NCI-H510A (cell line): ENCODE measurements at regions not wholly inside any gene's neighbourhood (a gene's known extent, or its start where the extent isn't known, plus 50 kb on each side); places are given as distances from the start of the nearest gene placed in this dataset.
"Not testable (repeated sequence)": the region's sequence is repeated elsewhere in the genome, so short reads cannot be mapped to it uniquely, and the experiment has no call there.

ENCODE experiments used
- DNase-seq: peaks from one replicate; lab custom pipeline; 2025; lab: John Stamatoyannopoulos, UW

DNA sequence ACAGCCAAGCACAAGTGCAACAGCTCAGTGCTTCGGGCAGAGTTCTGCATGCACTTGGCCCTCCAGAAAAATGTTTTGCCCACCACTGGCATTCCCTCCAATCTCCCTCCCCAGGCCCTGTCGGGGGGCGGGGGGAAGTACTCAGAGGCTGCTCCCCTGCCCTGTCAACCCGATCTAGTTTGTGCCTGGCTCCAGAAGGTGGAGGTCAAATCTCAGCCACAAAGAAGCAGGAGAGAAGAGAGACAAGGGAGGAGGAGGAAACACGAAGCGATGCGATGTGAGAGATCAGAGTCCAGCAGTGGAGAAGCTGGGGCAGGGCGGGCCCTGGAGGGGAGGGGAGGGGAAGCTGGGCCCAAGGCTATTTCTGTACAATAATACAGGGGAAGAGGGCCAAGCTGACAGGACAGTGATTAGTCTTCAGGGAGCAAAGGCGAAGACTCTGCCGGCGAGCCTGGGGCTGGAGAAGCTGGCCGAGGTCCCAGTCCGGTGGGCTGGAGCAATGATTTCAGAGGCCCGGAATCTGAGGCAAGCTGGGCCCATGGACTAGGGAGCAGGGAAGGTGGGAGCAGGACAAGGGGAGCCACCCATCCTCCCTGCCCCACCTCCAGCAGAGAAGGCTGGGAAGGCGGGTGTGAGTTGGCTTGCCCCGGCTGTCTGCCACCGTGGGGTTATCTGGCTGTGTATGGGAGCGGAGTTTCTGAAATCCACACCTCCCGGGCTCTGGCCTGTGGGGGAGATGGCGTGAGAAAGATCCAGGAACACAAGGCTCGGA lies 167.1 kb downstream of the EFNB1 start:
- no peak for DNase-seq

DNA sequence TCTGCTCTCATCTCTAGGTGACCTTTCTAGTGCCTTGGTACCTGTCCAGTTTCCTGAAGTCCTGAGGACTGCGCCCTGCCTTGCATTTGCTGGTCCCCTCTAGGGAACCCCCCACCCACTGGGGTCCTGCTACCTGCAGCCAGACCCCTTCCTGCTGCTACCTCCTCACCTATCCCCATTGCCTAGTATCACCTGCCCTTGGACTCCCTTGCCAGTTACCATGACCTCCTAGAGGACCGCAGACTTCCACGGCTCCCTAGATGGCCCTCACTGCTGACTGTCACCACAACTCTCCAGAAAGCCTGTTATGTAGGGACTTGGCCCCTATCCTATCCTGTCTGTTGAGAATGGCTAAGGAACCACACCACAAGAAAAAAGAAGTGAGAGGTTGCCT lies 166.6 kb downstream of the EFNB1 start:
- DNase-seq = no peak

DNA sequence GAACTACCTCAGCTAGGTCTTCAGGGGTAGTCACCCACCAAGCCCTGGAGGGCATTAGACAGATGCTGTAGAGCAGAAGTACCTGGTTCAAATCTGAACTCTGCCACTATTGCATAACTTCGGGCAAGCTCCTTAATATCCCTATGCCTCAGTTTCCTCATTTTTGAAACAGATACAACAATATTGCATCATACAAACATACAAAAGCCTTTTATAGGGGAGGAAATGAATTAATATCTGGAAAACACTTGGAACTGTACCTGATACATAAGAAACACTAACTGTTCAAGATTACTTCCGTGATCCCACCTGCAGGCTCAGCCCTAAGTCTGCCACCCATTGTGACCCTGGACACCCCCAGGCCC lies 166.1 kb downstream of the EFNB1 start:
- no peak for DNase-seq

DNA sequence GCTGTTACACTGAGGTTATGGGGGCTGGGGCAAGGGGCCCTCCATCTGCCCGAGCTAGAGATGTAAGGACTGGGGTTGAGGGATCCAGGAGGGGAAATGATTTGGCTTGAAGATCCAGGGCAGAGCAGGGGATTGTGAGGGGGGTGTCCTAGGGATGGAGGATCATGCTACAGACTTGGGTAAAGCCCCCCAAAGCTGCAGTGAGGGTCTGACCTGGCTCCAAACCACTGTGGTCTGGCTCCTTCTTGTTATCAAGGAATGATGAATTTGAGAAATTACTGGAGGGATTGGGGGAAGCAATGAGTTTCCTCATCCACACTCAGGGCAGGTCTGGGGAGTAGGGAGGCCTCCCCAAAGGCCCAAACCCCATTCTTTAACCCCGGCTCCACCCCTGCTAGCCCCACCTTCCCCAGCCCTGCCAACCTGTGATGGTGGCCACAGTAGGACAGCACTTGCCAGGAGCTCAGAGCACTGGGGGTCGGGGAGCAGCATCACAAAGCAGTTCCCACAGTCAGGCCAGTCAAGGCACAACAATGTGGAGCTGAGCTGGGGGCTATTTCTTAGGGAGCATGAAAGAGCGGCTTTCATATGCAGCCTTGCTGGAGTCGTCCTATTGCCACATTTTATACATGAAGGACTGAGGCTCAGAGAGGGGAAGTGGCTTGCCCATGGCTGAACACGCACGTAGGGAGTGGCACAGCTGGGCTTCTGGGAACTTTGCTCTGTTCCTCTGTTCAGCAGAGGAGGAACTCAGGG lies 165.5 kb downstream of the EFNB1 start:
- DNase-seq = no peak

DNA sequence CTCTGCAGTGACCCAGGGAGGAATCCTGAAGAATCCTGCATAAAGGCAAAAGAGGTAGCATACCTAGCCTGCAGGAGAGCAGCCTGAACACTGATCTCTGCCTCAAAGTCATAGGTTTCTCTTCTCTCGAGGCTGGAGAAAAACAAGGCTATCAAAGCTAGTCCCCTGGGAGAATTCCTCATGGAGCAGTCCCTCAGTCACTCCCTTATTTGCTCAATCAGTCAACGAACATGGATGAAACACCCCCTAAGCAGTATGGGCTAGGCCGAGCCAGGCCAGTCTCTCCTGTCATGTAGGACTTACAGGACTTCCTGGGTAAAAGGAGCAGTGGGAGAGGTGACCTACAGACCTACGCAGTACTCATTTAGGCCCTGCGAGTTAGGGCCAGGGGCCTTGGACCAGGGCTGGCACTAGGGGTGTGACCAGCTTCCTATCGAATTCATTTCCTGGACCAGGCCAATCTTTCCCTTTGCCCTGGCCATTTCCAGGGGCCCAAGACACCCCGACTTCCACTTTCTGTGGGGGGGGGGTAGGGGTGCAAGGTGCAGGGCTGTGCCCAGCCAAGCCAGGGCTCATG lies 164.1 kb downstream of the EFNB1 start:
- DNase-seq = no peak

DNA sequence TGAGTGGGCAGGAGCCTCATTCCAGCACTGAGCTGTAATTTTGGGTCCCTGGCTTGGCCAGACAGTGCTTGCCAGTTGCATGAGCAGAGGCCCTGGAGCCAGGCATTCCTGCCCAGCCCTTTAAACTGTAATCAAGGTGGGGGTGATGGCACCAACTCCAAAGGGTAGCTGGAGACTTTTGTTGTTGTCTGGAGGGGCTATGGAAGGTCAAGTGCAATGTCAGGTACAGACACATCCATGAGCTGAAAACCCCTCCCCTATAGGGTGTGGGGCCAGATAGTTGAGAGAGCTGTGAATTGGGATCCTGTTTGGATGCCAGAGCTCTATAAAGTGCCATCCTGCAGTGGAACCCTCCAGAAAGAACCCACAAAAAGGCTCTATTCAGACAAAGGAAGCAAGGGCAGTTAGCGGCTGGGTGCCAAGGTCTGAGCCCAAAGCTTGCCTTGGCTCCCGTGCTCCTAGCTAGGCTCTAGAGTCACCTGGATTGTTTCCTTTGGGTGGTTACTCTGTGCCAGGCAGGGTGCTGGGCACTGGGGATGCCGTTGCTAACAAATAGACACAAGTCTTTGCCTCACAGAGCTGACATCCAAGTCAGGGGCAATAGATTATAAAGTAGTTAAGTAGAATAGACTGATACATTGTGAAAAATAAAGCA lies 163.0 kb downstream of the EFNB1 start:
- DNase-seq = no peak

DNA sequence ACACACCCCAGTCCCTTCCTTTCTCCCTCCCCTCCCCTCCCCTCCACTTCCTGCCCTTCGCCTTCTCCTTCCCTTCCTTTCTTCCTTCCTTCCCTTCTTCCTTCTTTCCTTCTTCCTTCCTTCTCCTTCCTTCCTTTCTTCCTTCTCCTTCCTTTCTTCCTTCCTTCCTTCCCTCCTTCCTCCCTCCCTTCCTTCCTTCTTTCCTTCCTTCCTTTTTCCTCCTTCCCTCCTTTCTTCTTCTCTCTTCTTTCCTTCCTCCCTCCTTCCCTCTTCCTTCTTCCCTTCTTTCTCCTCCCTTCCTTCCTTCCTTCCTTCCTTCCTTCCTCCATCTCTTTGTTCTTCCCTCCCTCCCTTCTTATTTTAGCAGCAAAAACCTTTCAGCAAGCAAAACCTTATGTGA lies 162.1 kb downstream of the EFNB1 start:
- DNase-seq = no peak

DNA sequence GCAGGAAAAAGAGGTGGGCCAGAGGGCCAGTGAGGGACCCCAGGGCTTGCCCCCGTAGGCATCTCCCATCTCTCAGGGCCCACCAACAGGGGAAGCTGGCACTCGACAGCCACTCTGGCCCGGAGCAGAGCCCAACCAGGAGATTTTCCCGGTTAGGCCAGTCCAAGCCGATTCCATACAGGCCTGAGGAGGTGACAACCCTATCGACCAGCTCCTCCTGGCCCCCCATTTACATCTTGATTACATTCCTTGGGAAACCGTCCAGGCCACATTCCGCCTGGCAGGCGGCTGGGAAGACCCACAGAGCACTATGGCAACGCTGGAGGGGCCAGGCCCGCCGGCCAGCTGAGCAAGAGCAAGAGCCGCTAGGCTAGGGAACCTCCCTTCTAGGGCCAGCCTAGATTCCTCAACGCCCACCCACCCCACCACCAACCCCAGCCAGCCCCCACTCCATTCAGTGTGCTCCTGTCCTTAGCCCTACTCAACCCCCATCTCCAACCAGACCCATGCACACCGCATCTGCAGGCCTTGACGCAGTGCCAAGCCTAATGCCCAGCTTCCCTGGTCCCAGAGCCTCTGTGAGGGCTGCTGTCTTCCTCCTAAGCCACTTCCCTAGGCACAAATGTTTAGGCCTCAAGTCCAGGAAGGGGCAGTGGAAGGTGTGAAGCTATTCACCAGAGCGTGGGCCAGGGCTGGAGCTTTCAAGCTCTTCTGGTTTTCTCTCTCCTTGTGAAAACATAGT lies 161.2 kb downstream of the EFNB1 start:
- DNase-seq = no peak

DNA sequence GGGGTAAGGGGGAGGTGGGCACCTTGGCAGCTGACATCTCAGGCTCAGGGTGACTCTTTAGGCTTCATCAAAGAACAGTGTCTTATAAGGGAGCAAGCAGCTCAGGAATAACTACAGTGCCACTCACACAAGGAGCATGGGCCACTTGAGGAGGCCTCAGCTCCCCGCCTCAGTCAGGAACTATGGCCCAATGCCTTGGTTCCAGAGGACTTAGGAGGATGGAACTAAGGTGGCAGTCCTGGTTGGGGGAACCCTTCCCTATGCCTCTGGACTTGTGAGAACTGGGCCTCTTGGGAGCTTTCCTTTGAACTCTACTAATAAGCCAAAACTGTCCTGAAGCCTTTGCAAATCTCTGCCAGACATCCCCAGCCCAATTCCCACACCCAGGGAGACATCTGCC lies 160.6 kb downstream of the EFNB1 start:
- DNase-seq = no peak

DNA sequence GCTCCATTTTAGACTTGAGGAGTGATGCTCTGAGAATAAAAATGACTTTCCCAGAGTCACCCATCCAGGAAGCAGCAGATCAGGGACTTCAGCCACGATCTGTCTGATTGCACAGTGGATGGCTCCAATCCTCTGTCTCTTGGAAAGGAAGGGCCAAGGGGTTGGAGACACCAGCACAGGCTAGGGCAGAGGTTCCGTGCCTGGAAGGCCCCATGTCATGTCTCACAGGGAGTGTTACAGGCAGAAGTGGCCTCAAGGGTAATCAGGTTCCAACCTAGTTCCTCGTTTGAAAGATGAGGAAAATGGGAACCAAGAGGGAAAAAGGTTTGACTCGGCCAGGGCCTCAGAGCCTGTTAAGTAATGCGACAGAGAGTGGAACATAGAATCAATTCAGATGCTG lies 160.0 kb downstream of the EFNB1 start:
- no peak for DNase-seq

DNA sequence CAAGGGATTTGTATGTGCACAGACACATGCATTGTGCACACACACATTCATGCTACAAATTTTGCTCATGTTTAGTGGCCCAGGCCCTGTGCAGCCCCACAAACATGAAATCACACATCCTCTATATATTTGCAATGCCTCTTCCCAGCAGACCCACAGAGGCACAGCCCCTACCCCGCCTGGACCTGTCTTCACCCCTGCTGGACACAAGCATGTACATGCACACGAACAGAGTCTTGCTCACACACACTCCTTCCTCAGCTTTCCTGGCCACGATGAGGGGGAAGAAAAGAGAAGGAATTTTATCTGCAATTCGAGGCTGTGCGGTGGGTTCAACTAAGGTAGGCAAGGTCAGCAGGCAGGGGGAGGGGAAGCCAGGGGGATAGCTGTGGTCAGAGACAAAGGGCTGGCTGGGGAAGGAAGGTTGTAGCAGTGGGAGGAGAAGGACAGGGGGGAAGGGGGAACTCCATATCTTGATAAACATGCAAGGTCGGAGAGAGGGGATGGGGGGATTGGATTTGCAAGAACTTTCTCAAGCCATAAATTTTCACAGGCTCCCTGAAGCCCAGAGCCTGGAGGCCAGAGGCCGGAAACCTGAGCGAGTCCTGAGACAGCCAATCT lies 156.4 kb downstream of the EFNB1 start:
- DNase-seq = no peak

DNA sequence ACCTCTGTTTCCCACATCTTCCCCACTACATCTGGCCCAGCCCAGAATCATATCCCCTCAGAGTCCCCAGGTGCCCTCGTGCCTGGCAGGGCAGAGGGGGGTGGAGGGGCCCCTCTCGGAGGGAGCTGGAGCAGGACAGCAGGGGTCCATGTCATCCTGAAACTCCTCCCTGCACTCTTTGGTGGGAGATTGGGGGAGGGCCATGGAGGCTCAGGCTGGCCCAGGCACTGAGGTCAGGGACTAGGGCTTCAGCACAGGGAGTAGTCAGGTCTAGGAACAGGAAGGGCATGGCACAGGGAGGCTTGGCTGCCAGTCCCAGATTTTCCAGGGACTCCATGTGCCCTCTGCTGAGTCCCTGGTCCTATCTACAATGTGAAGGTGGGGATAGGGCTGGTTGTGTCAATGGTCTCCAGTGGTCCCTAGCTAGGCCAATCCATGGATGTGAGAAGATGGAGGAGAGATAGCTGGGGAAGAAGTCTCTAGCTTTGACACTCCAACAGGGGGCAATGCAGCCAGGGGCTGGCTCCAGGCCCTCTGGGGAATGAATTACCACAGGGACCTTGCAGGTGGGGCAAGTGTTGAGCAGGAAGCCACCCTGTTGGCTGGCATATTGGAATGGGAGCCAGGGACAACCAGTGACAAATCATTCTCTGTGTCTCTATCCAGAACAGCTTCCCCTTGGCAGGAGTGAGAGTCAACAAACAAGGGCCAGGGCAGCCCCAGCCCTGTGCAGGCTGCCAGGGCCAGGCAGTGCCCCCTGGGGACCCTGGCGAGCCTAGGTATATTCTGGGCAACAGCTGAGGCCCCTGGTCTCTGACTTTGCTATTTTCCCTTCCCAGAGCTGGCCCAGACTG lies 154.4 kb downstream of the EFNB1 start:
- no peak for DNase-seq

DNA sequence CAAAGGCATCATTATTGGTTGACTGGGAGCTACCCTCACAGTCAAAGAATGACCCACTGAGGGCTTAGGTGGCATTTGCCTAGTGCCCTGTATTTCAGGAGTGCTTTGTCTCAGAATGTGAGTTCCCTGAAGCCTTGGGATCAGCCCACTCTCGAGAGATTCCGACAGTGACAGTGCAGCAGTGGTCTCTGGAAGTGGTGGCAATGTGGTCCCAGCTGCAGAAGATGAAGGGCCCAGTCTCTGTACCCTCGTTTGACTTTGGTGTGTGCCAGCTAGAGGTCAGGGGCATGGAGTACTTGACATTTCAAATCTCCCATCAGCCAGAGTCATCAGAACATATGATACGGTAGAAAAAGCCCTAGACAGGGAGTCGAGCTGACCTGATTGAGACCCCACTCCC lies 153.7 kb downstream of the EFNB1 start:
- DNase-seq = no peak

DNA sequence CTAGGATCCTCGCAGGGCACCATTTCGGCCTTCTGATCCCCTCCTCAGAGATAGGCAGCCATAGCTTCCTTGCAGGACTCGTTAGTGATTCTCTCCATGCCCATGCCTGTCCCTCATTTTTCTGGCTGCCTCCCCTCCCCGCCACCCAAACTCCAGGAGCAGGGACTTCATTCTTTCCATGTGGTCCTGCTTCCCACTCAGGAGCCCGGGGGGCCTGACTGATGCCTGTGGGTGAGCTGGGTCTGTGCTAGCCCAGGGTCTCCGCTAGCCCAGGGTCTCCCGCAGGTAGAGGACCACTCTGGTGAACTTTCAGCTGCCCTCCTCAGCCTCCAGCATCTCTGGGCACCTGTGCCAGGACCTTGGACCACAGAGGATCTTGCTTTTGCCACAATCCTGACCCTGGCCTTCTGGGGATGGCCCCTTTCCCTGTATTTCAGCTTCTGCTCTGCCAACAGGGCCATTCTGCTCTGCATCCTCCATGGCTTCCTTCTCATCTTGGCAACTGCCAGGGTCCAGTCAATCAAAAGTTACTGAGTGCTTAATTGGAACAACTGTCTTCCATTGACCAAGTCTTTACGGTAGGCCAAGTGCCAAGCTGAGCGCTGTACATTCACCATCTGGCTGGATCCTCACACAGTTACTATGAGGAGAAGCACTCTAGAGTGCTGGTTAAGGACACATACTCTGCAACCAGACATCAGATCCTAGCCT lies 152.2 kb downstream of the EFNB1 start:
- no peak for DNase-seq

DNA sequence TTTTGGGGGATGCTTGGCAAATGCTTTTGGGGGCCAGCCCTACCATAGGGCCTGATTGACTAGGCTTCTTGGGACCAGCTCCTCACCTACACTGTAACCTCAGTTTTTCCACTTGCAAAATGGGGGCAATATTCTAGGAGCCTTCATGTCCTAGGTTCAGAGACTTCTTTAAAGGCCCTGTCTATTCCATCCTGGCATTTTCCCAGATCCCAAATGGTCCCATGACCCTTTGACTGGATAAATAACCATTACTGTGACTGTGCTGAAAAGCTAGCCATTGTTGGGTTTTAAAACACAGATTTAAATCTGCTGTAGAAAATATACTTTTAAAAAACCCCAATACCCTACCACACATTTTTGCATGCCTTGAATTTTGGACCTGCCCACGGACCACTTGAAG lies 149.8 kb downstream of the EFNB1 start:
- no peak for DNase-seq

DNA sequence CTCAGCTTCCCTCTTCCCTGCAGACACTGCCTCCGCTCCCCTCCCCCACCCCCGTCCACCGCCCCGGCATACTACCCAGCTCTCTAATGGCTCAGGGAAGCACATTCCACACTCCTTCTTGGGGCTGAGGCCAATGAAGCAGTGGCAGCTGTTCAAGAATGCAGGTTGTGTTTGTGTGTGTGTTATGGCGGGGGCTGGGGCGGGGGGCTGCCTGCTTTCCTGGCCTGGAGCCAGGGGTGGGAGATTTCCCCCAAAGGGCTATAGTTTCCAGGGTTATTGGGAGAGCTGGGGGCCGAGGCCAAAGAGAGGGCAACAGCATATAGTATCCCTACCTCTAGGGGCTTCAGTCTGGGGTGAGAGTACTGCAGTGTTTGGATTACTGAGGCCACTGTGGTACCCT lies 149.4 kb downstream of the EFNB1 start:
- DNase-seq = no peak

DNA sequence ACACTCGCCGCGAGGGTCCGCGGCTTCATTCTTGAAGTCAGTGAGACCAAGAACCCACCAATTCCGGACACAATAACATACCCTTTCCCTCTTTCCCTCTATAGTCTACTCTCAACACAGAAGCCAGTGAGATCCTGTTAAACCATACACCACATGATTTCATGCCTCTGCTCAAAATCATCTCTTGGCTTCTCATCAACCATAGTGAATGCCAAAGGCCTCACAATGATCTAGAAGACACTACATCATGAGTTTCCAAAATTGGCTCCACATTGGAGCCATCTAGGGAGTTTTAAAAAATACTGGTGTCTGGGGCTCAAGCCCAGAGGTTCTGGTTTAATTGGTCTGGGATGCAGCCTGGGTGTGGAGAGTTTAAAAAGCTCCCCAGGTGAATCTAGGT lies 124.5 kb downstream of the EFNB1 start:
- no peak for DNase-seq

DNA sequence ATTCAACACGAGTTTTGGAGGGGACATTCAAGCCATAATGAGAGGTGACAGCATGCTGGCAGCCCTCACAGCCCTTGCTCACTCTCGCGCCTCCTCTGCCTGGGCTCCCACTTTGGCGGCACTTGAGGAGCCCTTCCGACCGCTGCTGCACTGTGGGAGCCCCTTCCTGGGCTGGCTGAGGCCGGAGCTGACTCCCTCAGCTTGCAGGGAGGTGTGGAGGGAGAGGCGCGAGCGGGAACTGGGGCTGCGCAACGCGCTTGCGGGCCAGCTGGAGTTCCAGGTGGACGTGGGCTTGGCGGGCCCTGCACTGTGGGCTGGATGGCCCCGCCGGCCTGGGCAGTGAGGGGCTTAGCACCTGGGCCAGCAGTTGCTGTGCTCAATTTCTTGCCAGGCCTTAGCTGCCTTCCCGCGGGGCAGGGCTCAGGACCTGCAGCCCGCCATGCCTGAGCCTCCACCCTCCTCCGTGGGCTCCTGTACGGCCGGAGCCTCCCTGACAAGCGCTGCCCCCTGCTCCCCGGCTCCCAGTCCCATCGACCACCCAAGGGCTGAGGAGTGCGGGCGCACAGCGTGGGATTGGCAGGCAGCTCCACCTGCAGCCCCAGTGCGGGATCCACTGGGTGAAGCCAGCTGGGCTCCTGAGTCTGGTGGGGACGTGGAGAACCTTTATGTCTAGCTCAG lies 123.3 kb downstream of the EFNB1 start:
- DNase-seq = not testable (repeated sequence)

DNA sequence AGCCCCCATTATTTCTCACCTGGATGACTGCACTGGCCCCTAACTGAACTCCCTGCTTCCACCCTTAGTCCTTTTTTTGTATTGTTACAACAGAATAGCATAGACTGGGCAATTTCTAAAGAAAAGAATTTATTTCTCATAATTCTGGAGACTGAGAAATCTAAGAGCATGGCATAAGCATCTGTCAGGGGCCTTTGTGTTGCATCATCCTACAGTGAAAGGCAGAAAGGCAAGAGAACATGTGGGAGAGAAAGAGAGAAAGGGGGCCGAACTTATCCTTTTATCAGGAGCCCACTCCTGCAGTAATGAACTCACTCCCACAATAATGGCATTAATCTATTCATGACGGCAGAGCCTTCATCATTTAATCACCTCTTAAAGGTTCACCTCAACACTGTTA lies 122.1 kb downstream of the EFNB1 start:
- no peak for DNase-seq
